Endothelial cell (in vitro differentiated cells): ENCODE measurements at regions not wholly inside any gene's neighbourhood (a gene's known extent, or its start where the extent isn't known, plus 50 kb on each side); places are given as distances from the start of the nearest gene placed in this dataset.

Experiments
- DNase-seq: peaks from one replicate; pipeline ENCODE4 v3.0.0; 2021; ENCODE audit warnings: low spot score
- H3K27ac Mint-ChIP-seq: one replicate; pipeline ENCODE4 v1.8.0; 2021; ENCODE audit warnings: mixed read lengths, inconsistent platforms; ENCODE audit not compliant: unreplicated experiment
- H3K27me3 Mint-ChIP-seq: one replicate; pipeline ENCODE4 v1.8.0; 2021; ENCODE audit warnings: mild to moderate bottlenecking, moderate library complexity, mixed read lengths, inconsistent platforms; ENCODE audit not compliant: unreplicated experiment
- H3K36me3 Mint-ChIP-seq: one replicate; pipeline ENCODE4 v1.8.0; 2021; ENCODE audit warnings: mild to moderate bottlenecking, low read depth, mixed read lengths, inconsistent platforms; ENCODE audit not compliant: unreplicated experiment
- H3K4me1 Mint-ChIP-seq: one replicate; pipeline ENCODE4 v1.8.0; 2021; ENCODE audit warnings: mild to moderate bottlenecking, mixed read lengths, inconsistent platforms; ENCODE audit not compliant: unreplicated experiment
- H3K4me3 Mint-ChIP-seq: one replicate; pipeline ENCODE4 v1.8.0; 2021; ENCODE audit warnings: mild to moderate bottlenecking, mixed read lengths, inconsistent platforms; ENCODE audit not compliant: unreplicated experiment
- H3K9me3 Mint-ChIP-seq: one replicate; pipeline ENCODE4 v1.8.0; 2021; ENCODE audit warnings: mixed read lengths, inconsistent platforms; ENCODE audit not compliant: unreplicated experiment
- TF ChIP-seq, protein P1 (sequence below): fragments of 200-600 bp; sonication (generic); IDR thresholded peaks from one replicate; pipeline ENCODE4 v1.5.0; 2021; ENCODE audit warnings: antibody characterized with exemption; ENCODE audit not compliant: unreplicated experiment

DNA sequence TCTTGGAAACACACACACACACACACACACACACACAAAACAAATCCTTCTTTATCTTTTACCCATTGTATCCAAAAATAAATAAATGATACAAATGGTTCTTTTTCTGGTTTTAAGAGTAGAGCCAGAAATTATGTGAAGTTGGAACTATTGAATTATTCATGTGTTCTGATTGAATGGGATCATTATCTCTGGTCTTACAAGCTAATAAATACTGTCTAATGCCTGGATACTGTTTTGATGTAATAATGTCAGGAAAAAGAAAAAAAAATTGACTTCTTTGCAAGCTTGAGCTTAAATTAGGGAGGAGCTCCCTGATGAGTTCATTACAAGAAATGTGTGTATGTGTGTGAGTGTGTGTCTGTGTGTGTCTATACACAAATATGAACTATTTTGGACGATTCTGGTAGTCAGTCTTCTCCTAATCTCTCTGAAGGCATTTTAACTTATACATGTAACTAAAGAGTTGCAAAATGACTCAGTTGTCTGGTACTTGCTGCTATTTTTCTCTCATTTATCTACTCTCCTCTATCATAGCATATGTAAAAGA lies 507.2 kb upstream of the AGTR1 start:
- no peaks in the 10 kb centered on the region for H3K4me1 Mint-ChIP-seq
- H3K9me3 Mint-ChIP-seq, result no peaks in the 10 kb centered on the region
- no peak for DNase-seq
- no peak overlapping the region for H3K4me3 Mint-ChIP-seq
- no peak overlapping the region for H3K27ac Mint-ChIP-seq
- no peaks in the 10 kb centered on the region for H3K27me3 Mint-ChIP-seq
- TF ChIP-seq, protein P1, sequence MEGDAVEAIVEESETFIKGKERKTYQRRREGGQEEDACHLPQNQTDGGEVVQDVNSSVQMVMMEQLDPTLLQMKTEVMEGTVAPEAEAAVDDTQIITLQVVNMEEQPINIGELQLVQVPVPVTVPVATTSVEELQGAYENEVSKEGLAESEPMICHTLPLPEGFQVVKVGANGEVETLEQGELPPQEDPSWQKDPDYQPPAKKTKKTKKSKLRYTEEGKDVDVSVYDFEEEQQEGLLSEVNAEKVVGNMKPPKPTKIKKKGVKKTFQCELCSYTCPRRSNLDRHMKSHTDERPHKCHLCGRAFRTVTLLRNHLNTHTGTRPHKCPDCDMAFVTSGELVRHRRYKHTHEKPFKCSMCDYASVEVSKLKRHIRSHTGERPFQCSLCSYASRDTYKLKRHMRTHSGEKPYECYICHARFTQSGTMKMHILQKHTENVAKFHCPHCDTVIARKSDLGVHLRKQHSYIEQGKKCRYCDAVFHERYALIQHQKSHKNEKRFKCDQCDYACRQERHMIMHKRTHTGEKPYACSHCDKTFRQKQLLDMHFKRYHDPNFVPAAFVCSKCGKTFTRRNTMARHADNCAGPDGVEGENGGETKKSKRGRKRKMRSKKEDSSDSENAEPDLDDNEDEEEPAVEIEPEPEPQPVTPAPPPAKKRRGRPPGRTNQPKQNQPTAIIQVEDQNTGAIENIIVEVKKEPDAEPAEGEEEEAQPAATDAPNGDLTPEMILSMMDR, result no peak
- H3K36me3 Mint-ChIP-seq, result no peaks in the 10 kb centered on the region

- DNase-seq, result no peak
- Mint-ChIP-seq H3K4me3 (no peak overlapping the region), H3K27me3 (no peaks in the 10 kb centered on the region), H3K9me3 (no peaks in the 10 kb centered on the region), H3K27ac (no peak overlapping the region), H3K36me3 (no peaks in the 10 kb centered on the region), H3K4me1 (no peaks in the 10 kb centered on the region)
- TF ChIP-seq, protein P1, result no peak
These were observed 505.7 kb upstream of the AGTR1 start for GRCh38 chr3:148191966-148192365.

DNA sequence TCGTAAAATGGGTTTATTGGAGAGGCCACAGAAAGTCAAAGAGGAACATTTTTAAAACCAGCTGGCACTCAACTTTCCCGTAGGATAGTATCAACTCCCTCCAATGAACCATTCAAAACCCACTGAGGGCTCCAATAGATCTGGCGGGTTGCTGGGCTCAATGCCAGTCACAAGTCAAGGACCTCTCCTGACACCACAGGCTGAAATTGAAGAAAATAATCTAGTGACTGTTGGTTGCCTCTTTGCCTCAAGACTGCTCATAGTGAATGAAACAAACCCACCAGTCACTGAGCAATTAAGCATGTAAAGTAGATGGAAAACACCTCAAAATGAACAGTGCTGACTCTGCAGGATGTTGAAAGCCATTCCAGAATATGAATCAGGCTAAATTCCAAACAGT lies 500.6 kb upstream of the AGTR1 start:
- H3K4me1 Mint-ChIP-seq, result no peaks in the 10 kb centered on the region
- no peak overlapping the region for H3K27ac Mint-ChIP-seq
- no peaks in the 10 kb centered on the region for H3K36me3 Mint-ChIP-seq
- DNase-seq, result no peak
- no peak overlapping the region for H3K4me3 Mint-ChIP-seq
- no peaks in the 10 kb centered on the region for H3K9me3 Mint-ChIP-seq
- H3K27me3 Mint-ChIP-seq, result no peaks in the 10 kb centered on the region
- TF ChIP-seq, protein P1, result no peak

- TF ChIP-seq, protein P1, result no peak
- no peaks in the 10 kb centered on the region for H3K9me3 Mint-ChIP-seq
- DNase-seq, result no peak
- no peak overlapping the region for H3K4me3 Mint-ChIP-seq
- H3K36me3 Mint-ChIP-seq, result no peaks in the 10 kb centered on the region
- H3K27ac Mint-ChIP-seq, result no peak overlapping the region
- H3K27me3 Mint-ChIP-seq, result no peaks in the 10 kb centered on the region
- H3K4me1 Mint-ChIP-seq, result peaks cover 5% of the 10 kb centered on the region
These were observed 495.3 kb upstream of the AGTR1 start for GRCh38 chr3:148202386-148202785.

DNA sequence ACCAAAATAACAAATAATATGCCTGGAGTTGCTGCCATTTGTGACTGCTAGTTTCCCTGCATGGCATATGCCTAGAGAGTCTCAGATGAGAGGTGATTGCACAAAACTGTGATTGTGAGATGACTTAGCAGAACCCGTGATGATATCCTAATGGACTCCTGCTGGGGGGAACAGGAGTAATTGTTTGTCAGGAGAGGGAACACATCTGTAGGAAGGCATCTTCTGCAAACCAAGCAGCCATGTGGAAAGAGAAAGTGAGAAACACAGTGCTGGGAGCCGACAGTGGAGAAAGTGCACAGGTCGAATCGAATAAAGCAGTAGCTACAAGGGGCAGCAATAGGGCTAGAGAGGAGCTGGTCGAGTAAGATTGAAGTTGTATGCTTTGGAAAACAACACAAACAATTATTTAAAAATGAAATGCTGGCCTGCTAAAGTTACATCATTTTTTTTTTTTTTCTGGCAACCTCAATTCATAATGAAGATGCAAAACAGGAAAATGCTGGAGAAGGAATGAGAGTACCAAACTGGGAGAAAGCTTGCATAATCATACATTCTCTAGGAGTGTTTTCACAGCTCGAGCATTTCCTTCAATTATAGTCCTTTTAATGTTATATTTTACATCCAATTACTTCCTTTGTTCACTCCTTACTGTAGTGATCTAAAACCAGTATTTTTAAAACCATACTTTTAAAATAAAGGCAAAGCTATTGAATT lies 494.2 kb upstream of the AGTR1 start:
- peaks cover 5% of the 10 kb centered on the region for H3K4me1 Mint-ChIP-seq
- DNase-seq, result no peak
- TF ChIP-seq, protein P1, result no peak
- H3K27ac Mint-ChIP-seq, result no peak overlapping the region
- no peaks in the 10 kb centered on the region for H3K36me3 Mint-ChIP-seq
- no peaks in the 10 kb centered on the region for H3K27me3 Mint-ChIP-seq
- no peaks in the 10 kb centered on the region for H3K9me3 Mint-ChIP-seq
- no peak overlapping the region for H3K4me3 Mint-ChIP-seq
